Peyer's patch (tissue), 4 donors: ENCODE measurements at regions not wholly inside any gene's neighbourhood (a gene's known extent, or its start where the extent isn't known, plus 50 kb on each side); places are given as distances from the start of the nearest gene placed in this dataset.

ENCODE experiments used
- DNase-seq, 3 donors: peaks; one replicate each; pipeline ENCODE4 v3.0.0-alpha.2; 2017 to 2019
- H3K27ac ChIP-seq, 4 donors: fragments of 200-600 bp; sonication (generic); one replicate each; pipeline ENCODE4 v1.5.1; 2016 to 2019
- H3K27me3 ChIP-seq, 2 donors: fragments of 200-600 bp; sonication (generic); one replicate each; pipeline ENCODE4 v1.5.1; 2019
- H3K36me3 ChIP-seq, 3 donors: fragments of 200-600 bp; sonication (generic); one replicate each; pipeline ENCODE4 v1.5.1; 2016 to 2019
- H3K4me1 ChIP-seq, 4 donors: fragments of 200-600 bp; sonication (generic); one replicate each; pipeline ENCODE4 v1.5.1; 2016 to 2019
- H3K4me3 ChIP-seq, 4 donors: fragments of 200-600 bp; sonication (generic); 1 replicate in 3 of 4; 2 replicates in 1 of 4; pipeline ENCODE4 v1.5.1; 2016 to 2019; ENCODE audit warnings: mild to moderate bottlenecking in 1 of 4
- H3K9me3 ChIP-seq, 4 donors: fragments of 200-600 bp; sonication (generic); one replicate each; pipeline ENCODE4 v1.5.1; 2016 to 2019; ENCODE audit warnings: mild to moderate bottlenecking in 1 of 4
- CTCF ChIP-seq, 6 experiments: fragments of 450-650 bp in 4 of 6; fragments of 200-600 bp in 2 of 6; sonication (generic) in 1 of 6; IDR thresholded peaks; one replicate each; pipeline ENCODE4 v1.5.1; 2017 to 2019; ENCODE audit warnings: antibody characterized with exemption in 6 of 6, mild to moderate bottlenecking in 3 of 6, moderate library complexity in 1 of 6
- POLR2A ChIP-seq, 2 donors: fragments of 450-650 bp; IDR thresholded peaks; one replicate each; pipeline ENCODE4 v1.5.1; 2017; ENCODE audit warnings: antibody characterized with exemption in 2 of 2, mild to moderate bottlenecking in 2 of 2, moderate library complexity in 2 of 2

GRCh38 chr4:135573251-135573650, 1371.7 kb upstream of the PABPC4L start:
- no peaks in the 10 kb centered on the region for H3K9me3 ChIP-seq
- H3K27me3 ChIP-seq = no peaks in the 10 kb centered on the region
- DNase-seq = no peak
- TF ChIP-seq POLR2A (IDR thresholded peaks at IDR 0.05) = no peak
- TF ChIP-seq CTCF (IDR thresholded peaks at IDR 0.05) = no peak
- no peaks in the 10 kb centered on the region for H3K4me1 ChIP-seq
- H3K4me3 ChIP-seq = no peak overlapping the region
- H3K36me3 ChIP-seq = no peaks in the 10 kb centered on the region
- H3K27ac ChIP-seq = no peak overlapping the region

GRCh38 chr4:135564090-135564489, 1362.5 kb upstream of the PABPC4L start:
- no peak for DNase-seq
- Histone ChIP-seq H3K4me1 (no peaks in the 10 kb centered on the region), H3K9me3 (no peaks in the 10 kb centered on the region), H3K27ac (no peak overlapping the region), H3K36me3 (no peaks in the 10 kb centered on the region), H3K27me3 (no peaks in the 10 kb centered on the region), H3K4me3 (no peak overlapping the region)
- TF ChIP-seq POLR2A (IDR thresholded peaks at IDR 0.05) = no peak
- no peak for TF ChIP-seq CTCF (IDR thresholded peaks at IDR 0.05)

- DNase-seq = no peak
- TF ChIP-seq POLR2A (IDR thresholded peaks at IDR 0.05) = no peak
- TF ChIP-seq CTCF (IDR thresholded peaks at IDR 0.05) = no peak
- no peak overlapping the region for H3K4me3 ChIP-seq
- no peaks in the 10 kb centered on the region for H3K27me3 ChIP-seq
- H3K27ac ChIP-seq = no peak overlapping the region
- H3K4me1 ChIP-seq = no peaks in the 10 kb centered on the region
- no peaks in the 10 kb centered on the region for H3K9me3 ChIP-seq
- no peaks in the 10 kb centered on the region for H3K36me3 ChIP-seq
Measured at GRCh38 chr4:135553213-135553612, 1351.6 kb upstream of the PABPC4L start.

GRCh38 chr4:135552131-135552530, 1350.5 kb upstream of the PABPC4L start:
- Histone ChIP-seq H3K36me3 (no peaks in the 10 kb centered on the region), H3K4me3 (no peak overlapping the region), H3K4me1 (no peaks in the 10 kb centered on the region), H3K27ac (no peak overlapping the region), H3K27me3 (no peaks in the 10 kb centered on the region), H3K9me3 (no peaks in the 10 kb centered on the region)
- no peak for DNase-seq
- TF ChIP-seq CTCF (IDR thresholded peaks at IDR 0.05) (no peak), POLR2A (IDR thresholded peaks at IDR 0.05) (no peak)

- no peaks in the 10 kb centered on the region for H3K4me1 ChIP-seq
- H3K4me3 ChIP-seq = no peak overlapping the region
- H3K27me3 ChIP-seq = no peaks in the 10 kb centered on the region
- no peak for DNase-seq
- TF ChIP-seq POLR2A (IDR thresholded peaks at IDR 0.05) = no peak
- no peak for TF ChIP-seq CTCF (IDR thresholded peaks at IDR 0.05)
- H3K36me3 ChIP-seq = no peaks in the 10 kb centered on the region
- H3K9me3 ChIP-seq = no peaks in the 10 kb centered on the region
- no peak overlapping the region for H3K27ac ChIP-seq
Measured at GRCh38 chr4:135548711-135549110, 1347.1 kb upstream of the PABPC4L start.

GRCh38 chr4:135545616-135546317, 1344.2 kb upstream of the PABPC4L start:
- no peak overlapping the region for H3K27ac ChIP-seq

More at GRCh38 chr4:135545616-135546317, 1344.2 kb upstream of the PABPC4L start:
- no peak overlapping the region for H3K4me3 ChIP-seq
- no peaks in the 10 kb centered on the region for H3K4me1 ChIP-seq
- no peaks in the 10 kb centered on the region for H3K27me3 ChIP-seq
- DNase-seq = no peak
- H3K36me3 ChIP-seq = no peaks in the 10 kb centered on the region
- no peak for TF ChIP-seq CTCF (IDR thresholded peaks at IDR 0.05)
- TF ChIP-seq POLR2A (IDR thresholded peaks at IDR 0.05) = no peak
- H3K9me3 ChIP-seq = no peaks in the 10 kb centered on the region
